Kidney glomerular epithelial cell (primary cell): ENCODE measurements at regions not wholly inside any gene's neighbourhood (a gene's known extent, or its start where the extent isn't known, plus 50 kb on each side); places are given as distances from the start of the nearest gene placed in this dataset.
A peak's percentile ranks its signal among the peaks of the same experiment; 100 is the strongest.

Experiments used
- DNase-seq: peaks from one replicate; lab custom pipeline; 2025; lab: John Stamatoyannopoulos, UW

DNA sequence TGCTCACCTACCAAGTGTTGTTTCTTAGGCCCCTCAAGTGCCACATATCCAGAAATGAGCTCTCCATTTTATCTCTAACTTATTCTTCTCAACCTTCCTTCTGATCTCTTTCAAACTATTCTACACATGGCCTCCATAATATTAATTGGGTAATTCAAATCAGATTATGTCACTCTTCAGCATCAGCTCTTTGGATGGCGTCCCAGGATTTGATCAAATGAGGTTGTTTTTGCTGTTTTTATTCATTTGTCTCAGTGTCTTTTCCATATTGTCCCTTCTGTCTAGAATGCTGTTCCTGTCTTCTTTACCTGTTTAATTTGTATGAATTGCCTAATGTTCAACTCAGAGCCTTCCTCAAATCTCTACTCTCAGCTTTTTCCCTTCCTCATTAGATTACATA is 234.6 kb upstream of the CXCL12 start:
- DNase-seq: no peak

DNA sequence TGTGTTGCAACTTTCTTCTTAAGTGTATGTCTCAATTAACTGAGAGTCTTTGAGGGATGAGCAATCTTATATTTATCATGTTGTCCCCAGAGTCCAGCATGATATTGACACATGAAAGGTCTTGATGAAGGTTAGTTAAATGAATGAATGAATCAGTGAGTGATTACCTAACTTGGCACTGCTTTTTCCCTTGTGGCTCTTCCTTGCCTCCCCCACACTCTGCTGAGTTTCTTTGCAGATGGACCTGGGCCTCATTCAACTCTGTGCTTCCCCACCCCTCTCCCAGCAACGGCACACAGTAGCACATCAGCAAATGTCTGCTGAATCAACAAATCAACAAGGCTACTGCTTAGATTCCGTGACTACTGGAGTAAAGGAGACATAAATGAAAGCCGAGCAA is 235.1 kb upstream of the CXCL12 start:
- DNase-seq: no peak

DNA sequence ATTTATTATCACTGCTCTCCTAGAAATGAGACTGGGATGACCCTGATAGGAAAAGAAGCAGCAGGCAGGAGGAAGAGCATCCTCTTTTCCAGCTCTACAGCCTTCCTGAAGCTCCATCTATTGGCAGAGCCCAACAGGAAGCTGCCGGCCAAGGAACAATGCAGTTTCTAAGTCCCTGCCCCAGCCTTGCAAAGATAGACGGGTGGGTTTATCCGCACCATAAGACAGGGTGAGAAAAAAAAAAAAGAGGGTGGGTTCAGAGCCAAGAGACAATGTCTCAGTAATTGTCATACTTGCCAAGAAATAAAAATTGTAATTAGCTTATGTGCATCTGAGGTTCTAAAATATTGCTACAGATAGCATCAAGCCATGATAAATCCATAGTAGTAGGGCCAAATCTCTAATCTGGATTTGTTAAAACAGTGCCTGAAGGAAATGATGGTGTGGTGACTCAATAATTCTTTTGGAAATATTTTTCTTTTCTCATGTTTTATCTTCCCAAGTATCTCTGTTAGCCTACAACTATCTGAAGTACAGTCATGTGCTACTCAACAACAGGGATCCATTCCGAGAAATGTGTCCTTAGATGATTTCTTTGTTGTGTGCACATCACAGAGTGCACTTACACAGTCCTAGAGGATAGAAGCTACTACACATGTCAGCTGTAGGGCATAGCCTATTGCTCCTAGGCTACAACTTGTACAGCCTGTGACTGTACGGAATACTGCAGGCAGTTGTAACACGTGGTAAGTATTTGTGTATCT is 242.9 kb upstream of the CXCL12 start:
- DNase-seq: no peak

DNA sequence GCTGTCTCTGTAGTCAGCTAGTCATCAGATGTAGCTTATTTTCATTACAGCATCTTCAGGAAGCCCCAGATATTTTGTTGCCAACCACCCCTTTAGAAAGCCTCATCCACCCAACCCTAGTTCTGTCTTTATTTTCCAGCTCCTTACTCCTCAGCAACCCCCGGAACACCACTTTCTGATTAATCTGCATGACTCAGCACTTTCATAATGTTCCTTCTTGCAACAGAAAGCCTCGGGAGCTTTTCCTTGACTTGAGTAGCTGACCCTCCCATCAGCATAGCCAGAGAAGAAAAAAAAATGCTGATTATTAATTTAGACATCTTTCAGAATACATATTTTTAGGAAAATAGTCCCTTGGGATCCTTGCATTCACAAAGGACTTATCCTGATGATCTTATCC is 244.0 kb upstream of the CXCL12 start:
- DNase-seq: peak; percentile 15

DNA sequence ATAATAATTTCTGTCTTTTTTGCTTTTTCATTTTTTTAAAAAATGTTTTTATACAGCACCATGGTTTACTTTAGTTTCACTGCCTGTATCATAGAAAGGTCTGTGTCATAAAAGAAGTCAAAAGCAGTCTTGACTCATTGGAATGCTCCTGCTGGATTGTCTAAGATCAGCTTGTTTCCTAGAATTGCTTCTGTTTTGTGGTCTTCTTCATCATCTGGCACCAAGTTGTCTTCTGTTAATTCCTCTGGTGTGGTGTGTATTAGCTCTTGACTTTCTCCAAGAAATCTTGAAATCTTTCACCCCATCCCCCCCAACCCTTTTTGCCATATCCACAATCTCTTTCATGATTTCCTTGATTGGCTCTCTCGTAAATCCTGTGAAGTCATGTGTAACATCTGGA is 250.3 kb upstream of the CXCL12 start:
- no peak for DNase-seq

DNA sequence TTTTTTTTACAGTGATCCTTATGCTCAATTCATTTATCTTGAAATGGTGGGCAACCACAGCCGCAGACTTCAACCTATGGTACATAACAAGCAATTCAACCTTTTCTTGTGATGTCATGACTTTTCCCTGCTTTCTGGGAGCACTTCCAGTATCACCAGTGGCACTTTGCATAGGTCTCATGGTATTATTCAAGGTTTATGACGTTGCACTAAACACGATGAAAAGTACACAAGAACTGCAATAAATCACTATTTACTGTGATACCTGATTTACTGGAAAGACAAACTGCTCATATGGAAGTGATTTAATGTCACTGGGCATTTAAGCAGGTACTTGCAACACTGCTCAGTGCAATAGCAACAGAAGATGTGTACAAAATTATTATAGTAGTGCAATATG is 251.7 kb upstream of the CXCL12 start:
- DNase-seq: no peak

DNA sequence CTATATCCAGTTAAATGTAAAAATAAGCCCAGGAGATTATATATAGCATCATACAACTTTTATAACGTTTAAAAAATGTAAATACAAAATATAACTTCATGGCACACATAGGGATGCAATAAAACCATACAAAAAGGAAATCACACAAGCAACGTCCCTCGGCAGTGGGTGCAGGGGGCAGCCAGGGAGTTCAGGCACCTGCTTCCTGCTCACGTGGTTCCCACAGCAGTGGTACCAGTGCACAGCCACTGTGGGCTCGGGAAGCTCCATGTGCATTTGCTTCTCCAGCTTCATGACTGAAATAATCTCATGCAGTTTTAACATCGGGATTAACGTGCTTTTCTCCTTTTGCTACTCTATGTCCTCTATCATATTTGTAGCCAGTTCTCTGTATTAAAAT is 255.5 kb upstream of the CXCL12 start:
- DNase-seq: no peak

DNA sequence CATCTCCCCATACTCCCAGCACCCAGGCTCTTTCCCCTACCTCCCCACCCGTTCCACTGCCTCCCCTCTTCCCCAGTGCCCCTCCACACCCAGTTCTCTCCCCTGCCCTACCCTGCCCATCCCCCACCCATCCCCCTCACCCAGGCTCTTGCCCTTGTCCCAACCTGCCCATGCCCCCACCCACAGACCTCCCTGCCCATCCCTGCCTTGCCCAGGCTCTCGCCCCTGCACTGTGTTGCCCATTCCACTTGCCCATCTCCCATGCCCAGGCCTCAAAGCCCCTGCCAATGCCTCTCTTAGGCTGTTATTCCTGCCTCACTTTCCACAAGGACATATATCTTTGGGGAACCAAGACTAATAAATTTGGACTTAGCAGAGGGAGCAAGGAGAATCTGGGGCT is 262.6 kb upstream of the CXCL12 start:
- DNase-seq: no peak

DNA sequence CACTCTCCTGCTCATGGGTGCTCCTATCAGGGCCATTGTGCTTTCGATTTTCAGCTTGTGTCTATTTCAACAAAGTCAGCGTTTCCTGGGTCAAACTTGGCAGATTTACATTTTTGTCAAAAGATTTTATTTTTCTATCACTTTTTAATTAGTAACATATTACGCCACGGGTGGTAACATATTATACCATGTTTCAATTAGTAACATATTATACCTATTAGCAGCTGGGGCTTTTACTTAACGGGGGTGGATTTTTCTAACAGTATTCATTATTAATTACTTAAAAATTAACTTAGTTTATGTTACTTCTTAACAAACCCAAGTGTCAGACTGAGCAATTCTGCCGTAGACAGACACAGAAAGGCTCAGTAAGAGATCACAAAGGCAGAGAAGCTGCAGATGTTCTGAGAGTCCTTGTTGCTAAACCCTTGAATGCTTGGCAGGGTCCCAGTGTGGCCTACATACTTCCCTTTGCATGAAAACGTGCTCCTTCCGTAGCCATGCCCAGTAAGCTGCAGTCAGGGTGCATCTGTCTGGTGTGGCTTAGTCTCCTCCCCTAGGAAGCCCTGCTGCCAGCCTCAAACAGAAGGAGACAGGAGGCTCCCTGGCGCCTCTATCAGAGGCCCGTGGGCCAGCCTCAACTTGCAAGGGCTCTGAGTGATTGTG is 263.1 kb upstream of the CXCL12 start:
- DNase-seq: peak; percentile 79

DNA sequence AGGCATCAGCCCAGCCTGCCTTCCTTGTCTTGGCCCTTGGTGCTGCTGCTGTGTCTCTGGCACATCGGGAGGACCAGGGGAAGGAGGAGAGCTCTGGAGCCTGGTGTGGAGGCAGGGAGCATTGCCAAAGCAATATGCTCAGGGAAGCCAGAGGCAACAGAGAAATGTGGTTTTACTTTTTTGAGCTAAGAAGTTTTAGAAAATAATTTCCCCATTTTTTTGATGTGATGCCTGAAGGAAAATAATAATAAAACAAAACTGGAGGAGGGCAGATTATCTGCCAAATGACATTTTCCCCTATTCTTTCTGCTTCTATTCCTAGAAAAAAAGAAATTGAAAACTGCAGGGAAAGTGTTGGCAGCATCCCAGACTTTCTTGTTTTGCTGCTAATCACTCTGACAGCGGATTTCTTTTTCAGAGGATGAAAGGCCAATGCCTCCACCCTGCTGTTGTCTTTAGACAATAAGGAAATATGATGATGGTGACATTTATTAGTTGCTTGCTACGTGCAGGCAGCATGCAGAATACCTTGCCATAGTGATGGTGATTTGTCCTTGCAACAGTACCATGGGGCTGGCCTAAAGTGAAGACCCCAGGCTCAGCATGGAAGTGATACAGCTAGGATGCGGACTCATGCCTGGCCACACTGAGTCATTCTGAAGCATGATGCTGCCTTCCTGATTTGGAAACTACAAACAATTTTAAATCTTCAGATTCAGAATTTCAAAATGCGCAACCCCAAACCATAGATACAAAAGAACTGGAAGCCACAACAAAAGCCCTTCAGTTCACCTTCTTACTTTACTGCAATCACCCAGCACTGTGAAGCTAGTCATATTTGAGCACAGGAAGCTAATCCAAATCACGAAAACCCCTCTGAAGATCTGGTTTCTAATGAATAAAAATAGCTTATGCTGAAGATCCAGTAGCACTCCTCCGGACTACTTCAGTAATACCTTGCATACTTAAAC is 260.2 kb upstream of the TMEM72 start:
- DNase-seq: no peak

DNA sequence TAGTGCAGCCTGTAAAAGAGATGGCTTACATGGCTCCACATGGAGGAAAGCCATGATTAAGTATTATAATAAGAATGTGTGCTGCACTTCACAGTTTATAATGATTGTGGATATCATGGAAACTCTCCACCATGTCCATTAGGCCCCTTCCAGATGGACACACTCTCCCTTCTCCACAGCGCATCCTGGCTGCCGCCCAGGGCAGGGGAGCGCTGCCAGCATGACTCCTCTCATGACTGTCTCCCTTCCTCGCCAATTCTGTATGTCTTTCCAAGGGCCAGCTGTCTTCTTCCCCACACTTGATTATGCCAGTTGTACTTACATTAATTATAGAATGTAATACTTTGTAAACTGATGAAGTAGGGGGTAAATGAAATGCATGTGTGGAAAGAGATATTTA is 259.3 kb upstream of the TMEM72 start:
- DNase-seq: no peak

DNA sequence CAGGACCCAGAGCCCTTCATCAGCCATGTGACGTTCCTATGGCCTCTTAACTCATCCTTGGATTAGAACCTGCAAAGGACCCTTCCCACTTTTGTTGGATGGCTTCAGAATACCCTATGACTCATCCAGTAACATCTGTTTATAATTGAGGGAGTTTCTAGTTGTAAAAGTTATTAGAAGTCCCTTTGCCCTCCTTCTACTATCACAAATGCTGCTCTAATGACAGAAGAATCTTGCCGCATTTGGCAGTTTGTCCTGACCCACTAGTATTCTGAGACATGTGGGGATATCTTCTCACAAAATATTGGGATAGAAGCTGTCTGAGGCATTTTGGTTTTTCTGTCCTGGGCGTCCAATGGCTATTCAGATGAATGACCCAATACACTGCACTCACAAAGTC is 251.8 kb upstream of the TMEM72 start:
- DNase-seq: no peak

DNA sequence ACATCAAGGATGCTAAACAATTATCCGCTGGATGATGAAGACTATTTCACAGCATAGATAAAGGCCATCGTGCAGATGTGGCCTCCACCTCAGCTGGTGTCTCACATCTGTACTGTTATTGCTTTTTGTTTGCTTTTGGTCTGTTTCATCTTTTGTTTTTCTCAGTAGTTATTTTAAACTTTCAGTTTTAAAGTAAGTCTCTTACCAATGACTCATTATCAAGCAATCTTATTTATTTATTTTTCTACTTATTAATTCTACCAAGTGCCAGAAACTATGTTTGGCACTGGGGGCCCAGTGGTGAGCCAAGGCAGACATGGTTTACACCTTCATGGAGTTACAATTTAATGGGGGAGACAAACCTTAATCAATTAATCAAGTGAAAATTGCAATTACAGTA is 250.9 kb upstream of the TMEM72 start:
- DNase-seq: peak; percentile 28

DNA sequence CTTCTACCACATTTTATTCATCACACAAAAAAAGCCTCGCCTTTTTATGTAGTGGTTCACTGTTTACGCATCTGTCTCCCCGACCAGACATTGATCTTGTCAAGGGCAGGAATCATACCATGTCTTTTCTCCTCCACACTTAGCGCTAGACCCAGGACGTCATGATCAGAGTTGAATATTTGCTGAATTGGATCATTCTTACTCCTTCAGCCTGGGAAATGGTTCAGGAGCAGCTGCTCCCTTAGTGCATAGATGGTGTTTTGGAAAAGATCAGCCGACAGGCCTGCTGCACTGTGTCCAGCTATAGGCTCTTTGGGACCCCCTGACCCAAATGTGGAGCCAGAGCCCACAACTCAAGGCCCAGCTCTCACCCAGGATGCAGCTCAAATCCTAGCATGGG is 249.1 kb upstream of the TMEM72 start:
- no peak for DNase-seq

DNA sequence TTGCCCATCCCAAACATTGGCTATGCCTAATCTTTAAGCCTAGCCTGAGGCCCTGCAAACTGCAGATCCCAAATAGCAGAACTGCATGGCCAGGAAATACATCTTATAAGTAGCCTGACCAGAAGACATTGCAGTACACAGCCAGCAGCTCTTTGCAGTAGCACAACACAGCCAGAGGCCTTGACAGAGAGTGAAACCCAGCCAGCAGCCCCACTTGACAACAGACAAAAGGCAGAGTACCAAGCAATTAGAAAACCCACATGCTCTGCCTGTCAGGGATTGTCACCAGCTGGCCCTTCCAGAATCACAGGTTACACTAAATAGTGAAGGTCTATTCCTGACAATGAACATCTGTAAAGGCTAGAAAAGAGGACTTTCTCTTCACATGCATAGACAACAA is 242.8 kb upstream of the TMEM72 start:
- no peak for DNase-seq

DNA sequence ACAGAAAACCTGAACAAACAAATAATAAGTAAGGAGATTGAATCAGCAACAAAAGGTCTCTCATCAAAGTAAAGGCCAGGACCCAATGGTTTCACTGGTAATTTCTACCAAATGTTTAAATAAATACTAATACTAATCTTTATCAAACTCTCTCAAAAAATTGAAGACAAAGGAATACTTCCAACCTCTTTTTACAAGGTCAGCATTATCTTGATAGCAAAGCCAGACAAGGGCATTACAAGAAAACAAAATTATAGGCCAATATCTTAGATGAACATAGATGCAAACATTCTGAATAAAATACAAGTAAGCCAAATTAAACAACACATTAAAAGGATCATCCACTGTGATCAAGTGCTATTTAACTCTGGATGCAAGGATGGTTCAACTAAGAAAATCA is 239.8 kb upstream of the TMEM72 start:
- no peak for DNase-seq

DNA sequence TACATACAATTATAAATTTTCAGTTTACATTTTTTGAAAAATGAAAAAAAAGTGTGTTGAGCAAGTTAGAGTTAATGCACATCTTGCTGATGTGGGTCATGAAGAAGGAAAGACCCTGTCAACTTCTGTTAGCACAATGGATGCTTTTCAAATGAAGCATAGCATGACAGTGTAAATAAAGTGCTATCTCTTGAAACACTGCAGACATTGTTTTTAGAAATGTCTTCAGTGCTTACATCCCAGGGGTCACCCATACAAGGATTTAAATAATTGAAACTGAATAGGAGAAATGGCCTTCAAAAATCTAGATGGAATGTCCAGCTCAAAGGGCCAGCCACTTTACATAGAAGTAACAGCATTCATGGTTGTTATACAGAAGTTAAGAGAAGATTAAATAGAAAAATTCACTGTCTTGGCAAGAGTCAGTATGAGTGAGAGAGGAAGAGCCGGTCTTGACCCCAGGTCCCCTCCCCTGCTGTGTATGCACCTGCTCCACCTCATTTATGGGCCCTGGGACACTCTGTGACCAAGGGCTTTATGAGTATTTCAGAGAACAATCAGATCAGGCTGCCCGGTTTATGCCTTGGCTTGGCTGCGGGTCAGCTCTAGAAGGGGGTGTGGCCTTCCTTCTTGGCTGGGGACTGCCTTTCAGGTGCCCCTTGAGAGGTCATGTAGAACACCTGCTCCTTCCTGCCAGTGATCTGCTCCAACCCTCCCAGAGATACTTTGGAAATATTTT is 237.7 kb upstream of the TMEM72 start:
- DNase-seq: no peak

DNA sequence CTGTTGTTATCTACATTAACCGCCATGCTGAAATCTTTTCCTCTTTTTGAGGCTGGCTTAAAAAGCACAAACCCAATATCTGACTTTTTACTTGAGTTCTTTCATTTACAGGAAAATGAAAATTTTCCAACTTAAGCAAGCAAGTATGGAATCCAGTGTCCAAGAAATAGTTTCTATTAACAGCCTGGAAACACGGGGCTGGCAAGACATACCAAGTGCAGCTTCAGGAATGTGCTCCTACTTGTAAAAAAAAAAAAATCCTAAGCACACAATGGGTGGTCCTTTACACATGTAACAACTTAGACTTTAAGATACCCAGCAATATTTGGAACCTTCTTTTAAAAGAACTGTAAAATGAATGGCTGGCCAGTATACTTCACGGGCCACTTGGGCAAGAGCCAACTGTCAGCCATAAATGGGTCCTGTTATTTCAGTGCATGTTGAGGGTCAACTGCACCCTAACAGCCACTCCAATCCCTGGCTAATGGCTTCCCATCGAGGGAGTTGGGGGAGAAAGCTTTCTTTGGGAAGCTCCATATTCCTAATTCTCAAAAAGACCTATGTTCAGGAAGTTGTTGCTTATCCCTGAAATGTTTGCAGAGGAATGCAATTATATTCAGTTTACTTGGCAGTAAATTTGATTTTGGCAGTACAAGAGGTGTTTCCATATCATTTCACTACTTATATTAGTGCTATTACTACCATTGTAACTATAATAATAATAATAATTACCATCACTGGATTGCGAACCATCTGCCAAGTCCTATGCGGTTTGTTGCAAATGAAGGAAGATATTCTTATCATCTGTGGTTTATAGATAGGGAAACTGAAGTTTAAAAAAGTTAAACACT is 236.4 kb upstream of the TMEM72 start:
- no peak for DNase-seq

DNA sequence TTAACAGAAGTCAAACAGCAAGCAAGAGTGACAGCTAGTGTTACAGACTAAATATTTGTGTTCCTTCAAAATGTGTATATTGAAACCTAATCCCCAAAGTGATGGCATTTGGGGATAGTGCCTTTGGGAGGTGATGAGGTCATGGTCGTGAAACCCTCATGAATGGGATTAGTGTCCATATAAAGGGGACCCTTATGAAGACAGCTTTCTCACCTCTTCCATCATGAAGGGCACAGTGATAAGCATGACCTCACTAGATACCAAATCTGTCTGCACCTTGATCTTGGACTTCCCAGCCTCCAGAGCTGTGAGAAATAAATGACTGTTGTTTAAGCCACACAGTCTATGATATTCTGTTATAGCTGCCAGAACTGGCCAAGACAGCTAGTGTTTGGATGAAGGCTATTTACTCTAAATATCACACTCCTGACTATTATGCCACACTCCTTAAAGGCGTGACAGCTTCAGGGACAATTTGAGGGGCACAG is 235.7 kb upstream of the TMEM72 start:
- no peak for DNase-seq

DNA sequence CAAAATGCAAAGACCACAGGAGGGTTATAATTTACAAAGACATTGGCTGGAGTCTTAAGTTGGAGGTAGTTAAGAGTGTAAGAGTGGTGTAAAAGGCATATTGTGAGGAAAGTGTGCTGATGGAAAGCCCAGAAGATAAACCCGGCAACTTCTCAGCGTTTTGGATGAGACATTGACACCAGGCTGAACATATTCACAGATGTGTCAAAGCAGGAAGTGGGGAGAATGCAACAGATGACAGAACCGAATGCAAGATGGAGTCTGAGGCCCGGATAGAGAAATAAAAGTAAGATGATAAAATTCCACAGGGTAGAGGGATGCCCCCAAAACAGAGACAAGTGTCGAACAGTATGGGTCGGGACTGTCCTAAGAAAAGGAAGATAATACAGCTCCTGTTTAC is 230.4 kb upstream of the TMEM72 start:
- no peak for DNase-seq

DNA sequence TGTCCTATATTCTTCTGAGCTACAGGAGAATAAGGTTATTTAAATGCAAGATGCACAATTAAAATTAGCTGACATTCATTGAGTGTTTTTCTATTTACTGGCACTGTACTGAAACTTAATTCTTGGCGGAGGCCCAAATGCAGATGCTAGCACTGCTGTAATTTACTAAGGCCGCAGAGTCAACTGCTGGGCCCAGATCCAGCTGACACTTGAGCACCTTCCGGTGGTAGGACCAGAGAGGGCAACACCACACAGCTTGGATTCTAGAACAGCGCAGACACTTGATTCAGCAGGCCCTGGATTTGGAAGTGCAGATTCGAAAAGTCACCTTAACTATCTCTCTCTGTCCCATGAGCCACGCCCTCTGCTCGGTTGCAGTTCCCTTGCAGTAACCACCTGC is 228.6 kb upstream of the TMEM72 start:
- DNase-seq: no peak
